OCI-LY1 (cell line): ENCODE measurements at regions not wholly inside any gene's neighbourhood (a gene's known extent, or its start where the extent isn't known, plus 50 kb on each side); places are given as distances from the start of the nearest gene placed in this dataset.

Experiments
- EZH2 ChIP-seq: fragments of 200-600 bp; sonication (generic), shearing (Covaris generic); IDR thresholded peaks from 2 replicates; pipeline ENCODE4 v1.8.0; 2017; ENCODE audit warnings: borderline replicate concordance, mixed run types, mild to moderate bottlenecking, antibody characterized with exemption, low read length, moderate library complexity, mixed read lengths
- TF ChIP-seq, protein P1 (sequence below): fragments of 200-600 bp; sonication (generic), shearing (Covaris generic); IDR thresholded peaks from 2 replicates; pipeline ENCODE4 v1.5.1; 2017; ENCODE audit warnings: mild to moderate bottlenecking, antibody characterized with exemption, low read length, moderate library complexity, mixed read lengths

DNA sequence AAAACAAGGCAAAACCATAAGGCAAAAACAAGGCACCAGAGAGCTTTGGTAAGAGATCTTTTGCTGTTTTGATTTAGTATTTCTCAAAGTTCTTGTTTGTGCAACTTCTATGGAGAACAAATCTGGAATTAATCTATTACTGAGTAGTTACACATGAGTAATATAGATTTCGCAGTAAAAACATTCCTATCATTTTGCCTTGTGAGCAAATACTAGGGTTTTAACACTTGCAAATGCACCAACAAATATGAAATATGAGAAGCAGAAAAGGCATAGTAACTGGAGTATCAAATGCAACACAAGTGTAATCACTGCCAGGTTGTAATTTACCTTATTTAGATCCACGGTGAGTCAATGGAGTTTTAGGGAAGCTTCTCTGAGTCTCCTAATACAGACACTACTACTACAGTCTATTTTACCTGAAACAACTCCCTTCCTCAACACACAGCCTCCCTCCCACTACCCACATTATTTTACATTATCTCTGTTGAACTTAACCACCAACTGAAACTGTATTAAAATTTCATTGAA is 324.1 kb downstream of the FLRT2 start:
- TF ChIP-seq, protein P1, sequence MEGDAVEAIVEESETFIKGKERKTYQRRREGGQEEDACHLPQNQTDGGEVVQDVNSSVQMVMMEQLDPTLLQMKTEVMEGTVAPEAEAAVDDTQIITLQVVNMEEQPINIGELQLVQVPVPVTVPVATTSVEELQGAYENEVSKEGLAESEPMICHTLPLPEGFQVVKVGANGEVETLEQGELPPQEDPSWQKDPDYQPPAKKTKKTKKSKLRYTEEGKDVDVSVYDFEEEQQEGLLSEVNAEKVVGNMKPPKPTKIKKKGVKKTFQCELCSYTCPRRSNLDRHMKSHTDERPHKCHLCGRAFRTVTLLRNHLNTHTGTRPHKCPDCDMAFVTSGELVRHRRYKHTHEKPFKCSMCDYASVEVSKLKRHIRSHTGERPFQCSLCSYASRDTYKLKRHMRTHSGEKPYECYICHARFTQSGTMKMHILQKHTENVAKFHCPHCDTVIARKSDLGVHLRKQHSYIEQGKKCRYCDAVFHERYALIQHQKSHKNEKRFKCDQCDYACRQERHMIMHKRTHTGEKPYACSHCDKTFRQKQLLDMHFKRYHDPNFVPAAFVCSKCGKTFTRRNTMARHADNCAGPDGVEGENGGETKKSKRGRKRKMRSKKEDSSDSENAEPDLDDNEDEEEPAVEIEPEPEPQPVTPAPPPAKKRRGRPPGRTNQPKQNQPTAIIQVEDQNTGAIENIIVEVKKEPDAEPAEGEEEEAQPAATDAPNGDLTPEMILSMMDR = no peak
- no peak for TF ChIP-seq EZH2
